ENCODE measurements at regions not wholly inside any gene's neighbourhood (a gene's known extent, or its start where the extent isn't known, plus 50 kb on each side); places are given as distances from the start of the nearest gene placed in this dataset.
"Not testable (repeated sequence)": the region's sequence is repeated elsewhere in the genome, so short reads cannot be mapped to it uniquely, and the experiment has no call there.

GRCh38 chr10:114730291-114730690 lies 72.2 kb upstream of the ABLIM1 start:
- DNase-seq (ENCODE audit: low read depth): no peak

DNA sequence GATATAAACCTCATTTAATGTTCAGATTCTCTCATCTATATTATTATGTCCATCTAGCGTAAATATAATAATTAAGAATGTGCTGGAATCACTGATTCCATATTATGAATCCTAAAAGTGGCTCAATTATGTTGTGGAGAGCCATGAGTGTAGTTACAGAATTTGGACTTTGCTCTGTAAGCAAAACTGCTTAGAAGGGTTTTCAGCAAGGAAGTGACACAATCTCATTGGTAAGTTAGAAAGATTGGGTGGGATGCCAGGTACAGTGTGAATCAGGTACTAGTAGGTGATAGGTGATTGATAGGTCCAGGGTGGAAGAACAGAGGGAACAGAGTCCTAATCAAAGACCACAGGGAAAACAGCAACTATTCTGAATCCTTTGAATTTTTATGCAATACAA lies 74.9 kb upstream of the ABLIM1 start:
- no peak for DNase-seq (ENCODE audit: low read depth)

- no peak for DNase-seq (ENCODE audit: low read depth)
These were observed 77.9 kb upstream of the ABLIM1 start for GRCh38 chr10:114735946-114736345.

DNA sequence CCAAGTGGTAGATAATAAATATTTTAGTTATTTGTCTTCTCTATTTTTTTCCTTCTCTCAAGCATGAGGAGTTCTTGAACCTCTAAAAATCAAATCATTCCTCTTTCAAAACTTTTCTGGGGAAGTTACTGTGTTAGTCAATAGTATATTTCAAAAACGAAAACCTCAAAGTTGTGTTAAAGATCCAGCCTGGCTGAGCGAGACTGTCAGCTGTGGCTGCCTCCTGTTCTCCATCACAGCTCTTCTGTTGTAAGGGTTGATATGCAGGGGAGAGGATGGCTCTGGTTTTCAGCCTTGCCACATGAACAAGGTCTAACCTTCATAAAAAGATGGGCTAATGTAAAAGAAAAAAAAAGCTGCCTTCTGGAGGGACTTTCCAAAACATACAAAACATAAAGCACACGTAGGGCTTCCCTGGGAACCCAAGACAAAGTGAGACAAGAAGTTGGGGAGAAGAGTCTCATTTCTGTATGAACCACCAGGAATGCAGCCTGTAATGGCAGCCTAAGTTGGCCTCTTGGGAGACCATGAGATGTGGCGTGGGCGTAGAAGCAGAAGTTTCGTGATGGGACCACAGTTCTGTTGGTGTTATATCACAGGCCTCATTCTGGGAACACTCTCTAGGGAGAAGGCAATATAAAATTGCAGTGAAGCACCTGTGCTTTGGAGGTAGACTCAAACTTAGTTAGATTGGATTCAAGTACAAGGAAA lies 77.9 kb upstream of the FHIP2A start:
- no peak for DNase-seq (ENCODE audit: low read depth)

GRCh38 chr10:114746531-114746930 lies 75.0 kb upstream of the FHIP2A start:
- DNase-seq (ENCODE audit: low read depth): no peak

DNA sequence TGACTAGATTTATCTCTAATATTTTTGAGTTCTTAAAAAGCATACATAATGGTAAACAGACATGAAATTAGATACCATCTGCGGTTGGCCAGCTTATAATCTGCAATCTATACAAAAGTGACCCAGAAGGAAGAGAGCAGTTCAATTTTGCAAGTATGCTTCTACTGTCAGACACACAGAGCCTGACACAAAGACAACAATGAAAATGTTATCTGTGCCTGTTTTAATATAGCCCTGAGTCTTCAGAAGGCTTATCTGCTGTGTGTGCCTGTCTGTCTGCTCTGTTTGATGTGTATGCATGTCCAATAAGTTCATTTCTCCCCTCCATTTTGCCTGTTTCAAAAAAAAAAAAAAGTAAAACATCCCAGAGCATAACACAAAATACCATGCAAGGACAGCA lies 73.3 kb upstream of the FHIP2A start:
- no peak for DNase-seq (ENCODE audit: low read depth)

- DNase-seq (ENCODE audit: low read depth): no peak
These were observed 72.6 kb upstream of the FHIP2A start for GRCh38 chr10:114749014-114749413.

DNA sequence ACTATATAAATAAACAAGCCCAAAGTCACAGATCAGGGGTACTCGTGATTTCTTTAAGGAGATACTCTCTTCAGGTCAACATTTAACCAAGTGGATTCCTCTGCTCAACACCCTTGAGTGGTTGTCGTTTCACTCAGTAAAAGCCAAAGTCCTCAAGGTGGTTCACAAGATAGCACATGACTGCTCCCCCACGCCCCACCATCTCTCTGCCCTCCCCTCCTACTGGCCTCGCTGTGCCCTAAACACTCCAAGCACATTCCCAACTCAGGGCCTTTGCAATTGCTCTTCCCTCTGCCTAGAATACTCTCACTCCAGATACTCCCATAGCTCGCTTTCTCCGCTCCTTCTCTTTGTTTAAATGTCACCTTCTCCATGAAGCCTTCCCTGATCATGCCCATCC lies 72.1 kb upstream of the FHIP2A start:
- DNase-seq (ENCODE audit: low read depth): no peak

- peak; percentile 41 for DNase-seq (ENCODE audit: low read depth)
These were observed 69.7 kb upstream of the FHIP2A start for GRCh38 chr10:114751856-114752255.

DNA sequence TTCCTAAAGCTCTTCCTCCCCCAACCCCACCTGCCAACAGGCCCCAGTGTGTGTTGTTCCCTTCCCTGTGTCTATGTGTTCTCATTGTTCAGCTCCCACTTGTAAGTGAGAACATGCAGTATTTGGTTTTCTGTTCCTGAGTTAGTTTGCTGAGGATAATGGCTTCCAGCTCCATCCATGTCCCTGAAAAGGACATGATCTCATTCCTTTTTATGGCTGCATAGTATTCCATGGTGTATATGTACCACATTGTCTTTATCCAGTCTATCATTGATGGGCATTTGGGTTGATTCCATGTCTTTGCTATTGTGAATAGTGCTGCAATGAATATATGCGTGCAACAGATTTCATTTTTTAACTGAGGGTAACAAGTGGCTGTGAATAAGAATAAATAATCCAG lies 69.0 kb upstream of the FHIP2A start:
- not testable (repeated sequence) for DNase-seq (ENCODE audit: low read depth)

DNA sequence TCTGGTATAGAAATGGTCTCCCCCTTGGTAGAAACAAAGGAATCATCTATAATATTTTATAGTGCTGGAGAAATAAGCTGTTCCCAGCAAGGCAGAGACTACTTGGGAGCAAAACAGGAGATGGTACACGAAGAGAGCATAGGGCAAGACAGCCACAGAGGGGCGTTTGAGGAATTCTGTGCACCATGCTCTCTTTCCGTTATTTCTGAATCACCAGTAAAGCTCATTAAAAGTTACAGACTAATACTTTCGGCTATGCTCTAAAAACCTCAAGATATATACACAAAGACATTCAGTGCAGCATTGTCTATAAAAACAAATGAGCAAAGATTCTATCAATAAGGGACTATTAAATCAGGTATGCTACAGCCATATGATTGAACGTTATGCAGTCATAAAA lies 68.5 kb upstream of the FHIP2A start:
- DNase-seq (ENCODE audit: low read depth): no peak

GRCh38 chr10:114754445-114755320 lies 66.9 kb upstream of the FHIP2A start:
- peak; percentile 59 for DNase-seq (ENCODE audit: low read depth)

- DNase-seq (ENCODE audit: low read depth): no peak
These were observed 66.0 kb upstream of the FHIP2A start for GRCh38 chr10:114755537-114755936.

- DNase-seq (ENCODE audit: low read depth): no peak
These were observed 63.2 kb upstream of the FHIP2A start for GRCh38 chr10:114758331-114758730.

- DNase-seq (ENCODE audit: low read depth): no peak
These were observed 60.1 kb upstream of the FHIP2A start for GRCh38 chr10:114761205-114762193.

GRCh38 chr10:114762811-114763210 lies 58.8 kb upstream of the FHIP2A start:
- no peak for DNase-seq (ENCODE audit: low read depth)

GRCh38 chr10:114764656-114765055 lies 56.9 kb upstream of the FHIP2A start:
- DNase-seq (ENCODE audit: low read depth): no peak

DNA sequence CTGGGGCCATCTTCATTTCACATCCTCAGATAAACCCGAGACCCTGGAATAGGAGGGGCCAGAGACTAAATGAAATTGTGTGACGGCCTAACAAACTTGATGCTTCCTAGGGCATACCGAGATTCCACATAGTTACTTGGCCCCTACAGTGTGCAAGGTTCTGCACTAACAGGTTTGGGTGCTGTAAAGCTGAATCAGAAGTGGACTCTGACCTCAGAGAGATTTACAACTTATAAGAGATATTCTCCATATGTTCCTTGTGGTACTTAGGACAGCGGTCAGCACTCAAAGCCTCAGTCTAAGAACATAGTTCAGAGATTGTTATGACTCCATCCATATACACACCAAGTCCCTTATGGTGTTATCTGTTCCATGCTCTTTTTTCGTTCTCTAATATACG lies 55.1 kb upstream of the FHIP2A start:
- DNase-seq (ENCODE audit: low read depth): no peak

GRCh38 chr10:114767101-114767985 lies 54.2 kb upstream of the FHIP2A start:
- peak; percentile 71 for DNase-seq (ENCODE audit: low read depth)

- no peak for DNase-seq (ENCODE audit: low read depth)
These were observed 53.4 kb upstream of the FHIP2A start for GRCh38 chr10:114767986-114768821.
